Left lung (tissue), 4 donors: ENCODE measurements at regions not wholly inside any gene's neighbourhood (a gene's known extent, or its start where the extent isn't known, plus 50 kb on each side); places are given as distances from the start of the nearest gene placed in this dataset.
A peak's percentile ranks its signal among the peaks of the same experiment; 100 is the strongest.

Experiments used
- ATAC-seq: fragments of 200-7000 bp; cut with Tn5 transposase; one replicate; pipeline ENCODE4 v1.9.1; 2020; ENCODE audit warnings: moderate library complexity
- DNase-seq, 4 donors: peaks; one replicate each; pipeline ENCODE4 v3.0.0-alpha.2; 2013 to 2020
- H3K27ac ChIP-seq, 2 donors: fragments of 200-600 bp; sonication (generic) in 1 of 2; one replicate each; pipeline versions ENCODE4 v1.5.0 to v1.8.0; 2020 to 2021
- H3K27me3 ChIP-seq, 2 donors: fragments of 200-600 bp; sonication (generic) in 1 of 2; one replicate each; pipeline versions ENCODE4 v1.5.0 to v1.8.0; 2020 to 2021
- H3K36me3 ChIP-seq, 2 donors: fragments of 200-600 bp; sonication (generic) in 1 of 2; one replicate each; pipeline versions ENCODE4 v1.5.0 to v1.8.0; 2020 to 2021
- H3K4me1 ChIP-seq, 2 donors: fragments of 200-600 bp; one replicate each; pipeline ENCODE4 v1.8.0; 2021
- H3K4me3 ChIP-seq, 2 donors: fragments of 200-600 bp; sonication (generic) in 1 of 2; one replicate each; pipeline versions ENCODE4 v1.5.0 to v1.8.0; 2020 to 2021; ENCODE audit warnings: mild to moderate bottlenecking in 1 of 2
- H3K9me3 ChIP-seq, 2 donors: fragments of 200-600 bp; sonication (generic) in 1 of 2; one replicate each; pipeline versions ENCODE4 v1.5.0 to v1.8.0; 2020 to 2021
- CTCF ChIP-seq, 2 donors: fragments of 200-600 bp; sonication (generic) in 1 of 2; IDR thresholded peaks; one replicate each; pipeline versions ENCODE4 v1.5.0 to v1.8.0; 2021; ENCODE audit warnings: antibody characterized with exemption in 2 of 2
- intact Hi-C, 2 donors: fragments of 100-400 bp; cut with DNase I; formaldehyde crosslinking; loops; one replicate each; pipeline versions ENCODE4 v1.11.2 to v1.14.2; 2022
- donor health status: DM: no; HTN: yes; CAD: no.
- donor health status: DM: no; HTN: no; CAD: no.

- H3K4me3 ChIP-seq = no peak overlapping the region
- intact Hi-C loops = no loop called here
- H3K4me1 ChIP-seq = peaks cover 0 to 4% of the 10 kb centered on the region in 2 donors
- TF ChIP-seq CTCF (IDR thresholded peaks at IDR 0.05) = no peak
- no peaks in the 10 kb centered on the region for H3K9me3 ChIP-seq
- H3K27me3 ChIP-seq = no peaks in the 10 kb centered on the region
- no peak overlapping the region for H3K27ac ChIP-seq
- peak in 1 of 4 donors; percentile 24 for DNase-seq
- ATAC-seq = no peak
- H3K36me3 ChIP-seq = no peaks in the 10 kb centered on the region
Observed at GRCh38 chr3:127408022-127408683, 120.3 kb upstream of the PRR20G start.

- ATAC-seq = no peak
Observed at GRCh38 chr3:127407026-127407939, 119.4 kb upstream of the PRR20G start.

GRCh38 chr3:127406309-127407025 is 118.6 kb upstream of the PRR20G start:
- intact Hi-C loops = no loop called here
- ATAC-seq = no peak
- peaks cover 0 to 4% of the 10 kb centered on the region in 2 donors for H3K4me1 ChIP-seq
- H3K27me3 ChIP-seq = no peaks in the 10 kb centered on the region
- peak in 1 of 4 donors; percentile 28 for DNase-seq
- no peak overlapping the region for H3K4me3 ChIP-seq
- H3K36me3 ChIP-seq = no peaks in the 10 kb centered on the region
- no peak for TF ChIP-seq CTCF (IDR thresholded peaks at IDR 0.05)
- H3K9me3 ChIP-seq = no peaks in the 10 kb centered on the region
- no peak overlapping the region for H3K27ac ChIP-seq

More at GRCh38 chr3:127407026-127407939, 119.4 kb upstream of the PRR20G start:
- no peak overlapping the region for H3K4me3 ChIP-seq
- no peaks in the 10 kb centered on the region for H3K27me3 ChIP-seq
- intact Hi-C loops = no loop called here
- no peak for TF ChIP-seq CTCF (IDR thresholded peaks at IDR 0.05)
- peaks cover 0 to 4% of the 10 kb centered on the region in 2 donors for H3K4me1 ChIP-seq
- no peak for DNase-seq
- H3K9me3 ChIP-seq = no peaks in the 10 kb centered on the region
- H3K27ac ChIP-seq = no peak overlapping the region
- no peaks in the 10 kb centered on the region for H3K36me3 ChIP-seq

GRCh38 chr3:127405791-127406190 is 117.9 kb upstream of the PRR20G start:
- ATAC-seq (no peak), DNase-seq (no peak)
- Histone ChIP-seq H3K27ac (no peak overlapping the region), H3K9me3 (no peaks in the 10 kb centered on the region), H3K4me3 (no peak overlapping the region), H3K27me3 (no peaks in the 10 kb centered on the region), H3K36me3 (no peaks in the 10 kb centered on the region), H3K4me1 (peaks cover 0 to 4% of the 10 kb centered on the region in 2 donors)
- intact Hi-C loops = no loop called here
- no peak for TF ChIP-seq CTCF (IDR thresholded peaks at IDR 0.05)
